COLO829 (cell line): ENCODE measurements at regions not wholly inside any gene's neighbourhood (a gene's known extent, or its start where the extent isn't known, plus 50 kb on each side); places are given as distances from the start of the nearest gene placed in this dataset.
"Not testable (repeated sequence)": the region's sequence is repeated elsewhere in the genome, so short reads cannot be mapped to it uniquely, and the experiment has no call there.

Experiments
- DNase-seq: peaks from one replicate; pipeline ENCODE4 v3.0.0; 2012; ENCODE audit warnings: low spot score

DNA sequence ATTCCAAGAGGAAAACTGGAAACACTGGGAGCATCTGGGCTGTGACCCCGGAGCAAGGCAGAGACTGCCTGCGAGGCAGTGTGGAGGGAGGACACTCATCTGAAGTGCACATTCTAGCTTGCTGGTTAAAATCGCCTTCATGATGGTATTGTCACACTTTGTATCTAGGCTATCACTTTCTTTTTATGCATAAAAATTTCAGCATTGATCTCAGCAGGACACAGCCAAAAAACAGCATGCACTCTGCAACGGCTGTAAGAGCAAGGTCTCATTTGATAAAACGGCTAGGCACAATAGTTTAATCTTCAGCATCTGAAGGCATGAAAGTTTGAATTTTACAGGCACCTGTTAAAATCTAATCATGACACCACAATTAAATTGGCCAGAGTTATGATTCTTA lies 110.8 kb upstream of the IRX1 start:
- DNase-seq, result no peak

DNA sequence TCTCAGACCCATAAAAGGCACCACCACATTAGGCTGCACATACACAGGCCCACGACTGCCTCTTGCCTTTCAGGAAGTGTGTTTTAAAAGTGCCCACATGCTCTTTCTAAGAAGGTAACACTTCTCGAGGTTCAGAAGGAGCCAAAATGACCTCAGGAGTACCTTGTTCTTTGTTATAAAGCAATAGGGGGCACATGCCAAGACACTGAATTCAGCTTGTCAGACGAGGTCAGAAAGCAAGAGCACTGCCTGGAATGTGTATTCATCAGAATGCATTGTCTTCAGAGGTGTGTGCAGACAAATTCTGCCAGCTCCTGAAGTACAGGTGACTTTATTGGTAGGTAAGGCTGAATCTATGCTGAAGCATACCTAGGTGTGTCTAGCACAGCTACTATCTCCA lies 114.5 kb upstream of the IRX1 start:
- no peak for DNase-seq

DNA sequence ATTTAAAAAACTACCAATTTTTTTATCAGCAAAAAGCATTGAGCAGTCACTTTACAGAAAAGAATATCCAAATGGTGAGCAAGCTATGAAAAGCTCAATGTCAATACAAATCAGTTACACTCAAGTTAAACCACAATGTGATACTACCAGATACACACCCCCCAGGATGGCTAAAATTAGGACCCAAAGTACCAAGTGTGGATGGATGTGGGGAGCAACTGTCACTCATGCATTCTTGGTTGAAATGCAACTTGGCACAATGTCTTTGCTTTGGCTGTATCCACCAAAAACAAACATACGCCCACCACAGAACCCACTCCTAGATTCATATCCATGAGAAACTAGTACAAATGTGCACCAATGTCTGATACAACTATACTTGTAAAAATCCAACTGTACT lies 120.0 kb upstream of the IRX1 start:
- DNase-seq, result no peak

DNA sequence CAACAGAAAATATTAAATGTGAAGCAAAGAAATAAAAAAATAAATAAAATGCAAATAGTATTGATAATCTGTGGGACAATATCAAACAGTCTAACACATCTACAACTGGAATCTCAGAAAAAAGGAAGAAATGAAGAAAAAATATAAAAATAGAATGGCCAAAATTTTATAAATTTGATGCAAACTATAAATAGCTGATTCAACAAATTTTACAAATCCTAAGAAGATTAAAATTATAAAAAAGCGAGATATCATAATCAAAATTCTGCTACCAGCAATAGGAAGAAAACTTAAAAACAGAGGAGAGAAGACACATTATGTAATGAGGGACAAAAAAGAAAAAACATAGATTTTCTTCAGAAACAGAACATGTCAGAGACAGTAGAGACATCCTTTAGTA lies 129.2 kb upstream of the IRX1 start:
- DNase-seq, result no peak

GRCh38 chr5:3460416-3460815 lies 135.2 kb upstream of the IRX1 start:
- DNase-seq, result no peak

- no peak for DNase-seq
These were observed 139.4 kb upstream of the IRX1 start for GRCh38 chr5:3456121-3456681.

GRCh38 chr5:3454028-3454427 lies 141.6 kb upstream of the IRX1 start:
- not testable (repeated sequence) for DNase-seq

DNA sequence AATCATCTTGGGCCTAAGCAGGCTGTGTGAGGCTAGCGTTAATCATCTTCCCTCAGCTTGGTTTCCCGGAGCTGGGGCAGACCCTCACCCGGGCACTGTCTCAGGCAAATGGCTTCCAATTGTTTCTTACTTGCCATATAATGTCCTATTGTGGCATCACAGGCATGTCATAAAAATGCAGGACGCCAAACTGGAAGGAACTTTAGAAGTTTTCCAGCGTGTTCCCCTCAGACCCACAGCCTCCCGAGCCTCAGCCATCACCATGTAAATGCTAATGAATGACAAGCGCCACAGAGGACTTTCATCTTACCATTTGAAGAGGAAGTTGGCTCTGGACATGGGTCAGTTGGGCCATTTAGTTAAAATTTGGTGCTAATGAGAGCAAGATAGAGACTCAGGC lies 143.0 kb upstream of the IRX1 start:
- DNase-seq, result no peak

GRCh38 chr5:3451961-3452360 lies 143.7 kb upstream of the IRX1 start:
- DNase-seq, result no peak

- DNase-seq, result no peak
These were observed 146.2 kb upstream of the IRX1 start for GRCh38 chr5:3449481-3449880.

GRCh38 chr5:3446410-3446809 lies 149.2 kb upstream of the IRX1 start:
- no peak for DNase-seq

GRCh38 chr5:3445517-3445916 lies 150.1 kb upstream of the IRX1 start:
- DNase-seq, result not testable (repeated sequence)

- no peak for DNase-seq
These were observed 163.5 kb upstream of the IRX1 start for GRCh38 chr5:3432135-3432534.

DNA sequence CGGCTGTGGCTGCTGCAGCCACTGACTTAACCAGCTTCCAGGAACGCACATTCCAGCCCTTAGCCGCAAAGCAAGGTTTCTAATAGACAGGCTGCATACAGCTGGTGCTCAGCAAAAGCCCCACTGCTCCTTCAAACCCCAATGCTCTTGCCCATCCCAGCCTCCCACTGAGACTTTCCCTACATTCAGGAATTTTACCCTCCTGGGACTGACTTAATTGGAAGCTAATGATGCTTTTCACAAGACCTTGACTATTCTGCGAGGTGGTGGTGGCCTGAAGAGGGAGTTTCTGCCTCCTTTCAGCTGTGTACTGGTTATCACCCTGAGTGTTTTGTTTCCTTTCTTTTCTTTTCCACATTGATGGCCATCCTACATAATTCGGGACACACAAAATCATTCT lies 164.9 kb upstream of the IRX1 start:
- no peak for DNase-seq

DNA sequence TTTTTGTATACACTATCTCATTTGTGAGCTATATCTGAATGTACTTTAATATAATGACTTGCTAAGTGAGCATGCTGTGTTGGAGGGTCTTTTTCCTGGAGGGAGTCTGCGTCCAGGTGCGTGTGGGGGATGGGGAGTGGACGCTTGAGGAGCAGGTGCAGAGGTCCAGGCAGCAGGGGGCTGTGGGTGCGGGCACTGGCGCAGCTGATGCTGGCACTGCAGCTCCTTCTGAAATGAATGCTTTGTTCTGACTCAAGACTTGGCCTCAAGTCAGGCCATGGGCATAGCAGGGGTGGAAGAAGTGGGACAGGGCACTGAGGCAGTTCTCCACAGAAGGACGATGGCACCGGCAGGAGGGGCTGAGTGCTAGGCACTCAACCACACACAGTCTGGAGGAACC lies 165.7 kb upstream of the IRX1 start:
- DNase-seq, result no peak

DNA sequence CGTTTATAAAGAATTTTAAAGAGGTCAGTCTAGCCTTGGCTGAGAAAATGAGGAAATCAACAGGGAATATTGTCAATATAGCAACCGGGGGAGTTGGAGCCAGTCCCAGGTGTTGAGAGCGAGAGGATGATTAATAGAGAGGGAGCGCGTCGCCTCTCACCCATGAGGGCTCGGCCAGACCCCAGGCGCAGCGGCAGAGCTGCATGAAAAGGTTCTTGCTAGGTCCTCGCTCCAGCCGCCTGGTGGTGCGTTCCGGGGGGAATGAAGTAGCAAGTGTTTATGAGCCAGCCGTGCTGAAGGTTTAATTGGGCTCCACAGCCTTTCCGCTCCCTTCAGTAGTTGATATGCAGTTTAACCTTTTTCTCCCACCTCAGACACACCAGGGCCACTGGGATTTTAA lies 167.3 kb upstream of the IRX1 start:
- no peak for DNase-seq

GRCh38 chr5:3424946-3425345 lies 170.7 kb upstream of the IRX1 start:
- DNase-seq, result no peak

DNA sequence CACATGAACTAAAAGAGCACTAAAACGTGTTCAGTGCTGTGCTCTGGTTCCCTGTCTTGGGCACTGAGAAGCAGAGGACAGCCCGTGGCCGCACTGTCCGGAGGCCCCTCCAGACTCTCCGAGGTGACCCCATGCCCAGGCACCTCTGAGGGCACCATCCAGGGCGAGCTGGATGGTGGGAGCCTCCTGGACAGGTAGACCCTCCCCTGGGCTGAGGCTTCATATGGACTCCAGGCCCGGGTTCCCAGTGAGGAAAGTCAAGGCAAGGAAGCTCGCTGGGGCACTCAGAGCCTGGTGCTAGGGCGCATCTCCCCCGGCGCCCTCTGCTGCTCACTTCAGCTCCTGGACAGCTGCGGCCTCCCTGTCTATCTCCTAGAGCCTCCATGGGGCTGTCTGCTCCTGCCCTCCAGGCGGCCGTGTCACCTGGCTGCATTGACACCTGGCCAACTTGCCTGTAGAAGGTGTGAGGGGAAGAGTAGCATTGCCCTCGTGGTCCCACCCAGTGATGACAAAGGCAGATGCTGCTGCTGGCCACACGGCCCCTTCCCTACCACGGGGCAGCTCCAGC lies 178.2 kb upstream of the IRX1 start:
- no peak for DNase-seq

GRCh38 chr5:3414371-3414770 lies 181.3 kb upstream of the IRX1 start:
- DNase-seq, result no peak

- no peak for DNase-seq
These were observed 183.5 kb upstream of the IRX1 start for GRCh38 chr5:3412146-3412545.

- DNase-seq, result no peak
These were observed 184.3 kb upstream of the IRX1 start for GRCh38 chr5:3411363-3411762.

- no peak for DNase-seq
These were observed 194.0 kb upstream of the IRX1 start for GRCh38 chr5:3401635-3402034.

- no peak for DNase-seq
These were observed 195.0 kb upstream of the IRX1 start for GRCh38 chr5:3400659-3401058.

- no peak for DNase-seq
These were observed 200.6 kb upstream of the IRX1 start for GRCh38 chr5:3394891-3395599.
